Loucy (cell line): ENCODE measurements at regions not wholly inside any gene's neighbourhood (a gene's known extent, or its start where the extent isn't known, plus 50 kb on each side); places are given as distances from the start of the nearest gene placed in this dataset.

Source experiments
- H2AFZ ChIP-seq: fragments of 200-600 bp; sonication (generic); 2 replicates; pipeline ENCODE4 v1.6.0; 2016; ENCODE audit warnings: antibody characterized with exemption, mild to moderate bottlenecking, low read length, moderate library complexity
- H3F3A ChIP-seq: fragments of 200-600 bp; 2 replicates; pipeline ENCODE4 v1.6.0; 2016; ENCODE audit warnings: antibody characterized with exemption, low read depth, mild to moderate bottlenecking
- H3K27me3 ChIP-seq: fragments of 200-600 bp; sonication (generic); 2 replicates; pipeline ENCODE4 v1.6.1; 2014; ENCODE audit warnings: low read length, mild to moderate bottlenecking; ENCODE audit not compliant: insufficient read depth, poor library complexity, severe bottlenecking
- H3K36me3 ChIP-seq: fragments of 200-600 bp; sonication (generic); 2 replicates; pipeline ENCODE4 v1.6.1; 2016; ENCODE audit warnings: low read length; ENCODE audit not compliant: insufficient read depth
- H3K4me1 ChIP-seq: fragments of 200-600 bp; sonication (generic); 2 replicates; pipeline ENCODE4 v1.5.1; 2014; ENCODE audit warnings: low read length, mild to moderate bottlenecking; ENCODE audit not compliant: insufficient read depth, poor library complexity, severe bottlenecking
- H3K4me2 ChIP-seq: fragments of 200-600 bp; sonication (generic); 2 replicates; pipeline ENCODE4 v1.6.0; 2014; ENCODE audit warnings: antibody characterized with exemption, low read length, low read depth, mild to moderate bottlenecking; ENCODE audit not compliant: poor library complexity, severe bottlenecking
- H3K4me3 ChIP-seq: fragments of 200-600 bp; sonication (generic); 2 replicates; pipeline ENCODE4 v1.5.1; 2014; ENCODE audit warnings: low read length, mild to moderate bottlenecking, mixed read lengths; ENCODE audit not compliant: poor library complexity, severe bottlenecking
- H3K79me2 ChIP-seq: fragments of 200-600 bp; sonication (generic); 2 replicates; pipeline ENCODE4 v1.6.1; 2014; ENCODE audit warnings: low read length; ENCODE audit not compliant: insufficient read depth
- H3K9ac ChIP-seq: fragments of 200-600 bp; sonication (generic); 2 replicates; pipeline ENCODE4 v1.6.0; 2014; ENCODE audit warnings: mild to moderate bottlenecking, low read depth, low read length, moderate library complexity; ENCODE audit not compliant: poor library complexity, severe bottlenecking
- H3K9me2 ChIP-seq: fragments of 200-600 bp; sonication (generic); replicated peaks from 2 replicates; pipeline ENCODE4 v1.6.1; 2016; ENCODE audit warnings: low read depth, low read length, mixed read lengths
- H3K9me3 ChIP-seq: fragments of 200-600 bp; sonication (generic); 2 replicates; pipeline ENCODE4 v1.6.1; 2014; ENCODE audit warnings: mild to moderate bottlenecking, antibody characterized with exemption, low read length, low read depth; ENCODE audit not compliant: insufficient read depth
- H4K20me1 ChIP-seq: fragments of 200-600 bp; sonication (generic); 2 replicates; pipeline ENCODE4 v1.6.0; 2014; ENCODE audit warnings: antibody characterized with exemption, low read length, mild to moderate bottlenecking; ENCODE audit not compliant: insufficient read depth, poor library complexity, severe bottlenecking
- CTCF ChIP-seq: fragments of 200-600 bp; sonication (generic); conservative IDR thresholded peaks from 2 replicates; pipeline ENCODE4 v1.5.1; 2014; ENCODE audit warnings: mild to moderate bottlenecking, antibody characterized with exemption, low read length
- EZH2phosphoT487 ChIP-seq: fragments of 200-600 bp; IDR thresholded peaks from 2 replicates; pipeline ENCODE4 v1.6.1; 2018; ENCODE audit warnings: antibody characterized with exemption, mild to moderate bottlenecking, moderate library complexity, borderline replicate concordance

- Histone ChIP-seq H3K27me3 (no peaks in the 10 kb centered on the region), H3K4me3 (no peak overlapping the region), H3K36me3 (no peaks in the 10 kb centered on the region), H3K79me2 (no peaks in the 10 kb centered on the region), H3K9me2 (no peaks in the 10 kb centered on the region), H3K9ac (no peak overlapping the region), H4K20me1 (no peaks in the 10 kb centered on the region), H3F3A (no peaks in the 10 kb centered on the region), H3K4me2 (no peak overlapping the region), H2AFZ (no peak overlapping the region), H3K4me1 (no peaks in the 10 kb centered on the region), H3K9me3 (no peaks in the 10 kb centered on the region)
- TF ChIP-seq CTCF (no peak), EZH2phosphoT487 (no peak)
Observed at GRCh38 chr18:75489493-75490190, 62.1 kb upstream of the SMIM21 start.

GRCh38 chr18:75483662-75484061, 56.2 kb upstream of the SMIM21 start:
- H3K4me3 ChIP-seq = no peak overlapping the region
- H3K4me2 ChIP-seq = no peak overlapping the region
- no peak overlapping the region for H3K9ac ChIP-seq
- no peaks in the 10 kb centered on the region for H3K79me2 ChIP-seq
- H3F3A ChIP-seq = no peaks in the 10 kb centered on the region
- H3K9me3 ChIP-seq = peaks cover 12% of the 10 kb centered on the region; the same call in 1 of the 2 replicates
- no peak for TF ChIP-seq CTCF
- TF ChIP-seq EZH2phosphoT487 = no peak
- H3K36me3 ChIP-seq = no peaks in the 10 kb centered on the region
- no peaks in the 10 kb centered on the region for H3K27me3 ChIP-seq
- no peak overlapping the region for H2AFZ ChIP-seq
- H3K9me2 ChIP-seq = no peaks in the 10 kb centered on the region
- no peaks in the 10 kb centered on the region for H3K4me1 ChIP-seq
- no peaks in the 10 kb centered on the region for H4K20me1 ChIP-seq

GRCh38 chr18:75482880-75483279, 55.4 kb upstream of the SMIM21 start:
- no peak overlapping the region for H3K4me2 ChIP-seq
- H3K79me2 ChIP-seq = no peaks in the 10 kb centered on the region

More at GRCh38 chr18:75482880-75483279, 55.4 kb upstream of the SMIM21 start:
- no peaks in the 10 kb centered on the region for H3K4me1 ChIP-seq
- H3K36me3 ChIP-seq = no peaks in the 10 kb centered on the region
- no peaks in the 10 kb centered on the region for H3K9me2 ChIP-seq
- no peak overlapping the region for H3K9ac ChIP-seq
- TF ChIP-seq CTCF (no peak), EZH2phosphoT487 (no peak)
- H3F3A ChIP-seq = no peaks in the 10 kb centered on the region
- no peak overlapping the region for H2AFZ ChIP-seq
- H4K20me1 ChIP-seq = no peaks in the 10 kb centered on the region
- H3K27me3 ChIP-seq = no peaks in the 10 kb centered on the region
- peaks cover 12% of the 10 kb centered on the region; the same call in 1 of the 2 replicates for H3K9me3 ChIP-seq
- no peak overlapping the region for H3K4me3 ChIP-seq
